ENCODE measurements at regions not wholly inside any gene's neighbourhood (a gene's known extent, or its start where the extent isn't known, plus 50 kb on each side); places are given as distances from the start of the nearest gene placed in this dataset.

DNA sequence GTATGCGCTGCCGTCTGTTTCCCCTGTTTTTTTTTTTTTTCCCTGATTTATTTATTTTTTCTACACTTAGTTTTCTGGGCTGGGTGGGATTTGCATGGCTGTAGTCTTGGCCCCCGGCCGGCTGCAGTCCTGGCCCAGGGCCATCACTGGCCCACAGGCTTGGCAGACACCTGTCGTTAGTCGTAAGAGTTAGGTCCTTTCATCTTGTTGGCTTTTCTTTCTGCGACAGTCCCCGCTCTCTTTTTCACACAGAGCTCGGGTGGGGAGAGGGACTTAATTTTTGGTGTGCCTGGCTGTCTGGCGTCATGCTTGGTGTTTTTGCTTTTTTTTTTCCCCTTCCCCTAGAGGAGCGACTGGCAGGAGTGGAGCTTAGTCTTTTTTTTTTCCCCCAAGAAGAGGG lies 183.4 kb downstream of the KLF13 start:
- TF ChIP-seq, protein P1, sequence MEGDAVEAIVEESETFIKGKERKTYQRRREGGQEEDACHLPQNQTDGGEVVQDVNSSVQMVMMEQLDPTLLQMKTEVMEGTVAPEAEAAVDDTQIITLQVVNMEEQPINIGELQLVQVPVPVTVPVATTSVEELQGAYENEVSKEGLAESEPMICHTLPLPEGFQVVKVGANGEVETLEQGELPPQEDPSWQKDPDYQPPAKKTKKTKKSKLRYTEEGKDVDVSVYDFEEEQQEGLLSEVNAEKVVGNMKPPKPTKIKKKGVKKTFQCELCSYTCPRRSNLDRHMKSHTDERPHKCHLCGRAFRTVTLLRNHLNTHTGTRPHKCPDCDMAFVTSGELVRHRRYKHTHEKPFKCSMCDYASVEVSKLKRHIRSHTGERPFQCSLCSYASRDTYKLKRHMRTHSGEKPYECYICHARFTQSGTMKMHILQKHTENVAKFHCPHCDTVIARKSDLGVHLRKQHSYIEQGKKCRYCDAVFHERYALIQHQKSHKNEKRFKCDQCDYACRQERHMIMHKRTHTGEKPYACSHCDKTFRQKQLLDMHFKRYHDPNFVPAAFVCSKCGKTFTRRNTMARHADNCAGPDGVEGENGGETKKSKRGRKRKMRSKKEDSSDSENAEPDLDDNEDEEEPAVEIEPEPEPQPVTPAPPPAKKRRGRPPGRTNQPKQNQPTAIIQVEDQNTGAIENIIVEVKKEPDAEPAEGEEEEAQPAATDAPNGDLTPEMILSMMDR (IDR thresholded peaks at IDR 0.05), result no peak
- TF ChIP-seq POLR2A (IDR thresholded peaks at IDR 0.05), result no peak

All from testis (tissue), 2 donors.